PC-3 (cell line): ENCODE measurements at regions not wholly inside any gene's neighbourhood (a gene's known extent, or its start where the extent isn't known, plus 50 kb on each side); places are given as distances from the start of the nearest gene placed in this dataset.
"Not testable (repeated sequence)": the region's sequence is repeated elsewhere in the genome, so short reads cannot be mapped to it uniquely, and the experiment has no call there.

Source experiments
- ATAC-seq: fragments of 200-7000 bp; cut with Tn5 transposase; 2 replicates; pipeline ENCODE4 v1.9.1; 2020; ENCODE audit warnings: mild to moderate bottlenecking, moderate library complexity
- BruUV-seq: library from RNA; stranded (reverse); fragments of 400-500 nt; replicated peaks from 2 replicates; lab custom pipeline; 2021; lab: Mats Ljungman, UMichigan
- CTCF ChIA-PET: fragments of 300-600 bp; sonication (Branson Sonifier 250); formaldehyde crosslinking; loops from one replicate; lab custom pipeline; 2022; ENCODE audit warnings: antibody characterized with exemption; lab: Charles Lee
- POLR2A ChIA-PET: fragments of 300-600 bp; sonication (Branson Sonifier 250); formaldehyde crosslinking; loops from one replicate; lab custom pipeline; 2022; ENCODE audit warnings: antibody characterized with exemption; ENCODE audit not compliant: unreplicated experiment; lab: Charles Lee
- DNase-seq: peaks from one replicate; pipeline ENCODE4 v3.0.0-alpha.2; 2015
- H2AFZ ChIP-seq: fragments of 300-600 bp; sonication (generic); 2 replicates; pipeline ENCODE4 v1.6.0; 2016; ENCODE audit warnings: antibody characterized with exemption, low read length
- H3F3A ChIP-seq: fragments of 300-600 bp; sonication (generic); one replicate; pipeline ENCODE4 v1.6.0; 2017; ENCODE audit warnings: antibody characterized with exemption, low read length, control low read depth, mild to moderate bottlenecking; ENCODE audit not compliant: unreplicated experiment
- H3K27ac ChIP-seq: fragments of 300-600 bp; sonication (generic); 2 replicates; pipeline ENCODE4 v1.5.1; 2016; ENCODE audit warnings: mild to moderate bottlenecking, low read length
- H3K27me3 ChIP-seq: fragments of 300-600 bp; sonication (generic); 2 replicates; pipeline ENCODE4 v1.6.1; 2016; ENCODE audit warnings: low read length, mixed read lengths
- H3K36me3 ChIP-seq: fragments of 300-600 bp; sonication (generic); 2 replicates; pipeline ENCODE4 v1.6.1; 2016; ENCODE audit warnings: low read depth, mixed run types, low read length, mixed read lengths
- H3K4me1 ChIP-seq: fragments of 300-600 bp; sonication (generic); 2 replicates; pipeline ENCODE4 v1.5.1; 2016; ENCODE audit warnings: low read length; ENCODE audit not compliant: insufficient read depth
- H3K4me2 ChIP-seq: fragments of 300-600 bp; sonication (generic); 2 replicates; pipeline ENCODE4 v1.6.0; 2016; ENCODE audit warnings: low read length
- H3K4me3 ChIP-seq: fragments of 300-600 bp; sonication (generic); 2 replicates; pipeline ENCODE4 v1.5.1; 2016; ENCODE audit warnings: mild to moderate bottlenecking, low read length, mixed read lengths
- H3K79me2 ChIP-seq: fragments of 300-600 bp; sonication (generic); 2 replicates; pipeline ENCODE4 v1.6.1; 2017; ENCODE audit warnings: low read length, mixed read lengths
- H3K9ac ChIP-seq: fragments of 300-600 bp; sonication (generic); 2 replicates; pipeline ENCODE4 v1.6.0; 2016; ENCODE audit warnings: mild to moderate bottlenecking, low read length
- H3K9me2 ChIP-seq: fragments of 300-600 bp; sonication (generic); replicated peaks from 2 replicates; pipeline ENCODE4 v1.6.1; 2016; ENCODE audit warnings: mixed run types, low read length, mixed read lengths
- H3K9me3 ChIP-seq: fragments of 300-600 bp; sonication (generic); 2 replicates; pipeline ENCODE4 v1.6.1; 2016; ENCODE audit warnings: low read length, mixed read lengths
- H4K20me1 ChIP-seq: fragments of 300-600 bp; sonication (generic); 2 replicates; pipeline ENCODE4 v1.6.1; 2016; ENCODE audit warnings: low read length, mixed read lengths
- CTCF ChIP-seq: fragments of 300-600 bp; sonication (generic); conservative IDR thresholded peaks from 2 replicates; pipeline ENCODE4 v1.5.1; 2017; ENCODE audit warnings: antibody characterized with exemption, low read depth, mild to moderate bottlenecking, low read length
- EZH2 ChIP-seq: fragments of 300-600 bp; sonication (generic); IDR thresholded peaks from one replicate; pipeline ENCODE4 v1.6.1; 2017; ENCODE audit warnings: antibody characterized with exemption, mild to moderate bottlenecking, low read length; ENCODE audit not compliant: unreplicated experiment
- EZH2phosphoT487 ChIP-seq: fragments of 300-600 bp; sonication (generic); IDR thresholded peaks from 2 replicates; pipeline ENCODE4 v1.6.1; 2018; ENCODE audit warnings: mild to moderate bottlenecking, antibody characterized with exemption, low read length, borderline replicate concordance
- intact Hi-C: fragments of 100-400 bp; cut with micrococcal nuclease; formaldehyde crosslinking; loops from 2 replicates; pipeline ENCODE4 v1.9.0; 2023

GRCh38 chr2:179385756-179386155 lies 121.1 kb upstream of the SESTD1 start:
- intact Hi-C loops, H3K27ac ChIP-seq, H3F3A ChIP-seq, H3K9me3 ChIP-seq, CTCF ChIA-PET, H2AFZ ChIP-seq, BruUV-seq, H3K4me3 ChIP-seq, H3K9ac ChIP-seq, H3K27me3 ChIP-seq, H3K4me2 ChIP-seq, H4K20me1 ChIP-seq, DNase-seq, H3K36me3 ChIP-seq, H3K9me2 ChIP-seq, ATAC-seq, H3K79me2 ChIP-seq: not testable (repeated sequence)
- peaks cover 16% of the 10 kb centered on the region for H3K4me1 ChIP-seq
- POLR2A ChIA-PET = interaction anchor here (0.7 kb wide), 1 partner anchor 25 kb away, joined by 6 read pairs; no protein-coding TSS in a partner anchor

DNA sequence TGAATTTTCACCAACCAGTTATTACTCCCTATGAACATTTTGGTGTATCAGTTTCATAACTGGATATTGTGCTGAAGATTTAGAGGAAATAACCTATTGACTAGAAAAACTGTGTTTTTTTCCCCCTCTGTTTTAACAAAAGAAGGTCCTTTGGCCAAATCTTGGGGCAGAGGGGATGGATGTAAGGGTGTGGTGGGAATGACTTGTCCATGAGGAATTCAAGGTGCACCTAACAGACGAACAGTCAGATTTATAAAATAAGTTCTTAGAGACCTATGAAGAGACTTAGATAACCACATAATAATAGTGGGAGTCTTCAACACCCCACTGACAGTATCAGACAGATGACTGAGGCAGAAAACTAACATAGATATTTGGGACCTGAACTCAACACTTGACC lies 119.3 kb upstream of the SESTD1 start:
- TF ChIP-seq CTCF (no peak), EZH2phosphoT487 (no peak), EZH2 (no peak)
- Histone ChIP-seq H3K27me3 (no peaks in the 10 kb centered on the region), H3K4me2 (peak overlapping the region; percentile 42), H3F3A (no peaks in the 10 kb centered on the region), H3K9me3 (no peaks in the 10 kb centered on the region), H3K9ac (no peak overlapping the region), H3K9me2 (no peaks in the 10 kb centered on the region), H4K20me1 (no peaks in the 10 kb centered on the region), H3K4me1 (peaks cover 26% of the 10 kb centered on the region), H2AFZ (0 out of 2 replicates have a peak overlapping the region, but pooled peaks have one; percentile 17), H3K79me2 (no peaks in the 10 kb centered on the region), H3K4me3 (no peak overlapping the region), H3K27ac (no peak overlapping the region), H3K36me3 (no peaks in the 10 kb centered on the region)
- BruUV-seq = no TSS peak
- ChIA-PET POLR2A (no interaction called here), CTCF (no interaction called here)
- intact Hi-C loops = no loop called here
- ATAC-seq = peak; percentile 51
- DNase-seq = peak; percentile 60

GRCh38 chr2:179377296-179377695 lies 112.7 kb upstream of the SESTD1 start:
- H3K79me2 ChIP-seq = no peaks in the 10 kb centered on the region
- H3K27me3 ChIP-seq = no peaks in the 10 kb centered on the region
- intact Hi-C loops = no loop called here
- no peaks in the 10 kb centered on the region for H4K20me1 ChIP-seq
- H3K9me3 ChIP-seq = no peaks in the 10 kb centered on the region
- no peaks in the 10 kb centered on the region for H3K36me3 ChIP-seq
- peaks cover 14% of the 10 kb centered on the region for H3K4me1 ChIP-seq
- no peaks in the 10 kb centered on the region for H3K9me2 ChIP-seq
- no peak overlapping the region for H3K27ac ChIP-seq
- no peak overlapping the region for H2AFZ ChIP-seq
- ChIA-PET CTCF (no interaction called here), POLR2A (no interaction called here)
- BruUV-seq = no TSS peak
- H3K4me2 ChIP-seq = no peak overlapping the region
- no peak for ATAC-seq
- no peak overlapping the region for H3K9ac ChIP-seq
- H3K4me3 ChIP-seq = no peak overlapping the region
- DNase-seq = no peak
- no peaks in the 10 kb centered on the region for H3F3A ChIP-seq
- no peak for TF ChIP-seq EZH2

GRCh38 chr2:179376881-179377280 lies 112.2 kb upstream of the SESTD1 start:
- Histone ChIP-seq H3K4me1 (peaks cover 14% of the 10 kb centered on the region), H3K4me2 (no peak overlapping the region), H3K27me3 (no peaks in the 10 kb centered on the region), H3K9me2 (no peaks in the 10 kb centered on the region), H4K20me1 (no peaks in the 10 kb centered on the region), H3K9me3 (no peaks in the 10 kb centered on the region), H3K79me2 (no peaks in the 10 kb centered on the region), H3K27ac (no peak overlapping the region), H3K36me3 (no peaks in the 10 kb centered on the region), H3F3A (no peaks in the 10 kb centered on the region), H3K9ac (no peak overlapping the region), H2AFZ (no peak overlapping the region), H3K4me3 (no peak overlapping the region)
- no TSS peak for BruUV-seq
- ChIA-PET CTCF (no interaction called here), POLR2A (no interaction called here)
- ATAC-seq (no peak), DNase-seq (no peak)
- no peak for TF ChIP-seq EZH2phosphoT487
- TF ChIP-seq CTCF = no peak
- TF ChIP-seq EZH2 = no peak
- intact Hi-C loops = no loop called here
